ENCODE measurements at regions not wholly inside any gene's neighbourhood (a gene's known extent, or its start where the extent isn't known, plus 50 kb on each side); places are given as distances from the start of the nearest gene placed in this dataset.

- TF ChIP-seq CTCF (IDR thresholded peaks at IDR 0.05; ENCODE audit: control extremely low read depth in 1 of 3, insufficient read depth in 1 of 3, low read depth in 1 of 3, low read length in 3 of 3) (no peak), POLR2A (IDR thresholded peaks at IDR 0.05; ENCODE audit: control extremely low read depth in 1 of 2, low read depth in 2 of 2, low read length in 2 of 2) (no peak), CHD1 (IDR thresholded peaks at IDR 0.05; ENCODE audit: low read depth, low read length) (no peak), EZH2 (IDR thresholded peaks at IDR 0.05; ENCODE audit: low read depth, low read length, severe bottlenecking) (no peak), RAD21 (IDR thresholded peaks at IDR 0.05 in 1 of 2, conservative IDR thresholded peaks at IDR 0.05 in 1 of 2; ENCODE audit: low read depth in 2 of 2, low read length in 2 of 2) (no peak), ASH2L (IDR thresholded peaks at IDR 0.05; ENCODE audit: low read length) (no peak), CBX8 (IDR thresholded peaks at IDR 0.05; ENCODE audit: borderline replicate concordance, low read depth, low read length) (no peak), TAF1 (IDR thresholded peaks at IDR 0.05; ENCODE audit: low read depth, low read length) (no peak), HDAC2 (IDR thresholded peaks at IDR 0.05; ENCODE audit: borderline replicate concordance in 1 of 2, low read depth in 2 of 2, low read length in 2 of 2) (no peak), CREB1 (IDR thresholded peaks at IDR 0.05) (no peak), MAFK (IDR thresholded peaks at IDR 0.05; ENCODE audit: low read depth, low read length) (no peak), SP1 (IDR thresholded peaks at IDR 0.05; ENCODE audit: low read depth, low read length) (no peak), EGR1 (IDR thresholded peaks at IDR 0.05; ENCODE audit: borderline replicate concordance, low read depth, low read length) (no peak)
Measured at GRCh38 chr20:39829661-39830060, 859.4 kb downstream of the MAFB start.
